ENCODE measurements at regions not wholly inside any gene's neighbourhood (a gene's known extent, or its start where the extent isn't known, plus 50 kb on each side); places are given as distances from the start of the nearest gene placed in this dataset.

GRCh38 chr4:148557793-148558192 lies 115.6 kb upstream of the NR3C2 start:
- no TSS peak for BruUV-seq (replicated peaks)
- no peak overlapping the region for H2AFZ ChIP-seq (ENCODE audit: low read length)
- ATAC-seq: no peak

GRCh38 chr4:148550788-148551187 lies 108.6 kb upstream of the NR3C2 start:
- in situ Hi-C loops (cut with HindIII; ENCODE audit: extremely low pct_ligation_motif_present, low pct_unique_long_range_greater_than_20kb) (no loop called here), intact Hi-C loops (cut with micrococcal nuclease; ENCODE audit: unreplicated experiment) (no loop called here)
- no peak for TF ChIP-seq ZNF572 (CRISPR knock-in tag; IDR thresholded peaks at IDR 0.05)
- WGBS (ENCODE audit: low lambda C conversion rate): 0% methylated on average over 1 of the region's 1 CpG
- ATAC-seq (no peak), DNase-seq (ENCODE audit: low spot score) (no peak), FAIRE-seq (no peak)
- H3K27ac ChIP-seq (ENCODE audit: extremely low read length, insufficient read depth, low read length): no peak overlapping the region
- H3K9me3 ChIP-seq (ENCODE audit: low read length): no peaks in the 10 kb centered on the region
- H3K4me2 ChIP-seq (ENCODE audit: low read depth, low read length): no peak overlapping the region
- H3K4me1 ChIP-seq (ENCODE audit: insufficient read depth, low read length): no peaks in the 10 kb centered on the region
- BruUV-seq (replicated peaks): no TSS peak
- no peaks in the 10 kb centered on the region for H3K27me3 ChIP-seq (ENCODE audit: control insufficient read depth in 1 of 2, insufficient read depth in 2 of 2, low read length in 2 of 2)
- no peak overlapping the region for H3K4me3 ChIP-seq (replicated peaks in 1 of 3; ENCODE audit: insufficient read depth in 1 of 3, low read depth in 2 of 3, low read length in 3 of 3)
- CTCF ChIA-PET (ENCODE audit: low intra/inter-chr PET ratio, low total read pairs): no interaction called here
- no peaks in the 10 kb centered on the region for H3K79me2 ChIP-seq (ENCODE audit: insufficient read depth, low read length)
- H3K36me3 ChIP-seq (replicated peaks in 1 of 2; ENCODE audit: control insufficient read depth in 1 of 2, insufficient read depth in 2 of 2, low read length in 2 of 2): no peaks in the 10 kb centered on the region
- no peak overlapping the region for H2AFZ ChIP-seq (ENCODE audit: low read length)
- no peaks in the 10 kb centered on the region for H4K20me1 ChIP-seq (ENCODE audit: insufficient read depth, low read length)
- no peak overlapping the region for H3K9ac ChIP-seq (ENCODE audit: insufficient read depth, low read depth, low read length)
- POLR2A ChIA-PET: no interaction called here

More at GRCh38 chr4:148557793-148558192, 115.6 kb upstream of the NR3C2 start:
- Histone ChIP-seq H3K36me3 (replicated peaks in 1 of 2; ENCODE audit: control insufficient read depth in 1 of 2, insufficient read depth in 2 of 2, low read length in 2 of 2) (no peaks in the 10 kb centered on the region), H3K27ac (ENCODE audit: extremely low read length, insufficient read depth, low read length) (no peak overlapping the region), H4K20me1 (ENCODE audit: insufficient read depth, low read length) (no peaks in the 10 kb centered on the region), H3K9me3 (ENCODE audit: low read length) (no peaks in the 10 kb centered on the region), H3K4me3 (replicated peaks in 1 of 3; ENCODE audit: insufficient read depth in 1 of 3, low read depth in 2 of 3, low read length in 3 of 3) (no peak overlapping the region), H3K4me2 (ENCODE audit: low read depth, low read length) (no peak overlapping the region), H3K79me2 (ENCODE audit: insufficient read depth, low read length) (no peaks in the 10 kb centered on the region), H3K9ac (ENCODE audit: insufficient read depth, low read depth, low read length) (no peak overlapping the region), H3K4me1 (ENCODE audit: insufficient read depth, low read length) (no peaks in the 10 kb centered on the region), H3K27me3 (ENCODE audit: control insufficient read depth in 1 of 2, insufficient read depth in 2 of 2, low read length in 2 of 2) (no peaks in the 10 kb centered on the region)
- FAIRE-seq (no peak), DNase-seq (ENCODE audit: low spot score) (no peak)
- TF ChIP-seq GTF3A (CRISPR knock-in tag; conservative IDR thresholded peaks at IDR 0.05) (0 out of 2 replicates have a peak, but pooled peaks have one; percentile 82), CBX2 (IDR thresholded peaks at IDR 0.05; ENCODE audit: low read depth, low read length) (no peak), CBX2 (CRISPR knock-in tag; IDR thresholded peaks at IDR 0.05; ENCODE audit: low read depth) (no peak), MIER2 (CRISPR knock-in tag; IDR thresholded peaks at IDR 0.05) (no peak)
- ChIA-PET POLR2A (no interaction called here), CTCF (ENCODE audit: low intra/inter-chr PET ratio, low total read pairs) (no interaction called here)
- intact Hi-C loops (cut with micrococcal nuclease; ENCODE audit: unreplicated experiment): no loop called here
- WGBS (ENCODE audit: low lambda C conversion rate): 0% methylated on average over 3 of the region's 3 CpGs
- in situ Hi-C loops (cut with HindIII; ENCODE audit: extremely low pct_ligation_motif_present, low pct_unique_long_range_greater_than_20kb): no loop called here

Data from HepG2 (cell line).